Transverse colon (tissue), 4 donors: ENCODE measurements at regions not wholly inside any gene's neighbourhood (a gene's known extent, or its start where the extent isn't known, plus 50 kb on each side); places are given as distances from the start of the nearest gene placed in this dataset.

Source experiments
- EP300 ChIP-seq: sonication (generic); formaldehyde crosslinking; IDR thresholded peaks from one replicate; pipeline ENCODE4 v1.6.1; 2017; ENCODE audit warnings: antibody characterized with exemption, low read depth
- POLR2A ChIP-seq: fragments of 450-650 bp; IDR thresholded peaks from one replicate; pipeline ENCODE4 v1.6.1; 2016; ENCODE audit warnings: antibody characterized with exemption, mild to moderate bottlenecking, moderate library complexity
- POLR2AphosphoS5 ChIP-seq, 3 donors: sonication (generic); formaldehyde crosslinking; IDR thresholded peaks; one replicate each; pipeline ENCODE4 v1.6.1; 2016; ENCODE audit warnings: antibody characterized with exemption in 3 of 3
- TF ChIP-seq, protein P1 (sequence below), 5 experiments: fragments of 200-600 bp in 3 of 5; fragments of 450-650 bp in 2 of 5; sonication (generic) in 3 of 5; IDR thresholded peaks; 1 replicate in 2 of 5; 2 replicates in 3 of 5; pipeline ENCODE4 v1.5.1; 2016 to 2017; ENCODE audit warnings: antibody characterized with exemption in 5 of 5, inconsistent platforms in 3 of 5, mild to moderate bottlenecking in 2 of 5, moderate library complexity in 1 of 5

DNA sequence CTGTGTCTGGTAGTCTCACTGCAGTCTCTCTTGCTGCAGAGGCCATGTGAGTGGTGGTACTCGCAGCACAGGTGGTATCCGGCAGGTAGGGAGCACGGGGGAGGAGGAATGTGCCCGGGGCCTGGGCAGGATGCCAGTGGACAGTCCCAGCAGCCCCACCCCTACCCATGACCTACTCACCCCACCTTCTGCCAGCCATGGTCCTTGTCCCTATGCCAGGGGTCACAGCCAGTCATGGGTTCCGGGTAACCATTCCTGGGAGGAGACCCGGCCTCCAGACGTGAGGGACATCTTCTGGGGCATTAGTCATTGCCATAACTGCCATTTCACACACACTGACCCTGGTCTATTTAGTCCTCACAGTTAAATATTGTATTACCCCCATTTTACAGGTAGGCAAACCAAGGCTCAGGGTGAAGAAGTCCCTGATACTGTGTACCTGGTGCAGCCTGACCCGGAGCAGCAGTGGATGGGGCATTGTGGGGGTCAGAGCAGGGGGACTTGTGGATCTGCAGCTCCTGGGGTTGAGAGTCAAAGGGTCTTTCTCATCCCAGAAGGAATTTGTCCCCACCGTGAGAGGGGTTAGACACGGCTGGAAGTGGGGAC is 58.8 kb upstream of the TAC4 start:
- TF ChIP-seq, protein P1, sequence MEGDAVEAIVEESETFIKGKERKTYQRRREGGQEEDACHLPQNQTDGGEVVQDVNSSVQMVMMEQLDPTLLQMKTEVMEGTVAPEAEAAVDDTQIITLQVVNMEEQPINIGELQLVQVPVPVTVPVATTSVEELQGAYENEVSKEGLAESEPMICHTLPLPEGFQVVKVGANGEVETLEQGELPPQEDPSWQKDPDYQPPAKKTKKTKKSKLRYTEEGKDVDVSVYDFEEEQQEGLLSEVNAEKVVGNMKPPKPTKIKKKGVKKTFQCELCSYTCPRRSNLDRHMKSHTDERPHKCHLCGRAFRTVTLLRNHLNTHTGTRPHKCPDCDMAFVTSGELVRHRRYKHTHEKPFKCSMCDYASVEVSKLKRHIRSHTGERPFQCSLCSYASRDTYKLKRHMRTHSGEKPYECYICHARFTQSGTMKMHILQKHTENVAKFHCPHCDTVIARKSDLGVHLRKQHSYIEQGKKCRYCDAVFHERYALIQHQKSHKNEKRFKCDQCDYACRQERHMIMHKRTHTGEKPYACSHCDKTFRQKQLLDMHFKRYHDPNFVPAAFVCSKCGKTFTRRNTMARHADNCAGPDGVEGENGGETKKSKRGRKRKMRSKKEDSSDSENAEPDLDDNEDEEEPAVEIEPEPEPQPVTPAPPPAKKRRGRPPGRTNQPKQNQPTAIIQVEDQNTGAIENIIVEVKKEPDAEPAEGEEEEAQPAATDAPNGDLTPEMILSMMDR (IDR thresholded peaks at IDR 0.05): no peak
- TF ChIP-seq POLR2A: no peak
- no peak for TF ChIP-seq POLR2AphosphoS5 (IDR thresholded peaks at IDR 0.05)
- no peak for TF ChIP-seq EP300
